GM18498 (cell line): ENCODE measurements at regions not wholly inside any gene's neighbourhood (a gene's known extent, or its start where the extent isn't known, plus 50 kb on each side); places are given as distances from the start of the nearest gene placed in this dataset.

ENCODE experiments used
- ATAC-seq: cut with Tn5 transposase; IDR thresholded peaks from one replicate; pipeline ENCODE4 v1.9.1; 2021; ENCODE audit warnings: mild to moderate bottlenecking, moderate library complexity; ENCODE audit not compliant: unreplicated experiment

DNA sequence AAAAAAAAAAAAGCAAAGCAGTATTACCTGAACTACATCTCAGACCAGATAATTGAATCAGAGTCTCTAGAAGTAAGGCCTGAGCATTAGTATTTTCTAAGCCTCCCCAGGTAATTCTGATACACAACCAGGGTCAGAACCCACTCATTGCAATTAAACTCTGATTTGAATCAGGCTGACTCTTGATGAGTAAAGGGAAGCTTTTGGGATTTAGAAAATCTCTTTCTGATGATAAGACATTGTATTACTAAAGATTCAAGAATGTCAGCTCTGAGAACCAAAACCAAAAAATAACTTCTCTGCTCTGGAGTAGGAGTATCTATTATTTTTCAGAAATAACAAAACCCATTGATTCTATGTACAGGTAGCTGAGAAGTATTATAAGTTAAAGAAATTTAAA lies 100.1 kb upstream of the COL21A1 start:
- ATAC-seq: no peak

DNA sequence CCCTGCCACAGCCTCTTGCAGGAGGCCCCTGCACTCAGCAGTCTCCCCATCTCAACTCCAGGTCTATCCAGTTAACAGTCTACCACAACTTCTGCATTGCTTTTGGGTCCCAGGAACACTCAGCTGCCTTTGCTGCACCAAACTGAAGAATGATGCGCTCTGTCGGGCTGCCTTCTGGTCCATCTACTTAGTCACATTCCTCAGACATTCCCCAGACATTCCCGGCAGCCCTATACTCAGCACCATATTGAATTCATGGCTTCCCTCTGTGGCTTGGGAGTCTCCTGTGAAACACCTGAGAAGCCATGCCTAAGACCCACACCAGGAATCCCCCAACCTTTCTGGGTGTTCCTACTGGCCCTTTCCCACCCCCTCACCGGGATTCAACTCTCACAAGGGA lies 99.6 kb upstream of the COL21A1 start:
- ATAC-seq: no peak

DNA sequence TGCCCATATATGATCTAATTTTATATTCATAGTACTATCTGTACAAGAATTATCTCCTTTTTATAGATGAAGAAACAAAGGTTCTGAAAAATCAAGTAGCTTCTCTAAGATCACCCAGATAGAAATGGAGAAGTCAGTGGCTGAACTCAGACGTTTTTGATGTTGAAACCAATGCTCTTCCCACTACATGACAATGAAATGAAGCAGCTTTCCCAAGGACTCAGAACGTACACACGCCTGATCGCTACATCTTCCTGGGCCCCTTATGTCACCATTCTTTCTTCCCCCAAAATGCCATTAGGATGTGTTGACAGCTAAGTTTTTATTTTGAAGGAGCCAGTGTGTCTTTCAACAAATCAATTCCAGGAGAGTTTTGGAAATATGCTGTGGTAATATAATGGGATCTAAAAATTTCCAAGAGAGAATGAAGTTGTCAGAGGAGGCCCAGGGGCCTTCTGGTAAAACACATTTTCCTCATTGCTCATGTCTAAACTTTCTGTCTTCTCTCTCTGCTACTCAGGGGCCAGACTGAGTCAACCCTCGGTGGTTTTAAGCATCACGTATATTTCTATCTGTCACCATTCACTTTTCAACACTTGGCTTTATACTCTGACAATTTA lies 98.1 kb upstream of the COL21A1 start:
- no peak for ATAC-seq

DNA sequence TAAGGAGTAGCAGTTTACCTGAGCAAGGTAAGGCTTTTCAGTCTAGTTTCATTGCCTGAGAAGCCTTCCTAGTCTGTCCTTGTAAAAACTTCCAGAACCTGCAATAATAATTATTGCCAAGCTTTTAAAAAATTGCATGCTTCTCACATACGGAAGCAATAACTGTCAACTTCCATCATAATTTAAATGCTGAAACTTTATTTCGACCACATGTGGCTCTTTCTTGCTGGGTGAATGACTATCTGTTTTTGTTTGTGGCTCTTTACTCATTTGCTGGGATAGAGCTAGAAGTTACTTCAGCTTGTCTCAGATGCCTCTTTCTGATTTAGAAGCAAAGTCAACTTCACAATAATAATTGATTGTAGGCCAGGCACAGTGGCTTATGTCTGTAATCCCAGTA lies 95.9 kb upstream of the COL21A1 start:
- no peak for ATAC-seq

DNA sequence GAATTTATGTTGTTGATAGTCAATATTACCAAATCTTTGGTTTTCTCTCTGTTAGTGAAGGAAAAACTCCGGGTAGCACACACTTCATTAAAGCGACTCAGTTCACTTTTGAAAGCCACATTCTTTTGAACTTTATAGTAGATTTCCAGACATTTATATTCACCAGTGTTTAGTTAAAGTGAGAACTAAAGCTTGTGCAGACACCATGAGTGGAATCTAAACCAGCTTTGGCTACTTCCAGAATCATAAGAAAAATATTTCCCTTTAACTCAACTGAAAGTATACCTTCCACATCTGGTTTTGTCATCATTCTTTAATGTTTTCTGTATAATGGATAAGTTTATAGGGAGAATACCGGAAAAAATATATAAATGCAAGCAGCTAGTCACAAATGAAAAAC lies 92.1 kb upstream of the COL21A1 start:
- ATAC-seq: no peak

DNA sequence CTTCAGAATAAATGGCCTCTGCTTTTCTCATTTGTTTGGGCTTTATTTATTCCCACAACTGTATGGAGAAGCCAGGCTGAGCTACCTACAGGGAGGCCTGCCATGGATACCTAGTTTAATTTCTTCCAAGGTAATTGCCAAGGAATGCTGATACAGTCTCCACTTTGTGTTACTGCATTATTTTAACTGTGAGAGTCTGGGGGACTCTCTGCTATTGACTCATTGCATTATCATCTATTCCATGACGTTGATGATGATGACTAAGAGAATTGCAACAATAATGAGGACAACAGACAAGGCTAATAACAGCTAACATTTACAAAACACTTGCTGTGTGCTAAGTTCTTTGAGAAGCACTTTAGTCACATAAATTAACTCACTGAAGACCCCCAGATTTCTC lies 88.3 kb upstream of the COL21A1 start:
- ATAC-seq: no peak

DNA sequence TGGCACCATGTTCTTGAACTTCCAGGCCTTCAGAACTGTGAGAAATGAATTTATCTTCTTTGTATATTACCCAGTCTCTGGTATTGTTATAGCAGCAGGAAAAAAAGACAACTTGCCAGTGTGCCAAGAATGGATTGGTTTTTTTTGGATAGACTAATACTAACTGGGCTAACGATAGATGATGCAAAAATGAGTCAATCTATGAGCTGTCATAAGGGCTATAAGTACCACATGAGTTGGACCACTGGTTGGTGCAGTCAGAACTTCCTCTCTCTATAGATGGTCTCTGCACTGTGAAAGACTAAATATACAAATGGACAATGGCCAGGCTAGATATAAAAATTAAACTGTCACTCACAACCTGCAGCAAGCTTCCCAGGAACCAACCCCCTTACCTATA lies 87.6 kb upstream of the COL21A1 start:
- no peak for ATAC-seq

DNA sequence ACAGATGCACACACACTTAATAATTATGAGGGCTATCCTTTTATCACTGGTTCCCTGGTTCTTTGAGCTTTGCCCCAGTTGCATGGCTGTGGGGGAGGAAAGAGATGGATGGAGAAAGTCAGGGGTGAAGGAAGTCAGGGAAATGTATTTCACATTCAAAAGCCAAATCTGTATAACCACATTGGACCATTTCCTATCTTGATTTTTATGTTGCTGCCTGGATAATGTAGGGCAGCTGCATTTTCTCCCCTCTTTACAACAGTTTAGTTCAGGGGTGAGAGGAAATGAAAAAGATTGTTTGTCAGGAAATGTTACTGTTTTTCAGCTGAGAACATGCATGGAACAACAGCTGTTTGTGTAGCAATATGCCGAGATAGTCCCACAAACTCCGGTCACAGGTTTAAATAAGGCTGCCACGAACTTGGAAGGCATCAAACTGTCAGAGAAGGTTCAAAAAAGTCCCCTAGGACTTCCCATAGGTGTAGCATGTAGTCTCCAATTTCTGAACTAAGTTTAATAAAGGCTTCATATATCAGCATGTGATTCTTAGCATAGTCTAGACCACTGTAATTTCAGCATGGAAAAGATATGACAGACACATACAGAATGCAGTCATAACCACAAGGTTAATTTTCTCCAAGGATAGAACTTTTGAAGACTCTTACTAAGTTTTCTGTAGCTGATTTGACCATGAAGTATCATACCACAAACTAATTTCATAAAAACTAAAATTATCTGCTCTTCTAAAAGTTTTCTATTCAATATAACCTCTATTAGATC lies 82.1 kb upstream of the COL21A1 start:
- no peak for ATAC-seq

DNA sequence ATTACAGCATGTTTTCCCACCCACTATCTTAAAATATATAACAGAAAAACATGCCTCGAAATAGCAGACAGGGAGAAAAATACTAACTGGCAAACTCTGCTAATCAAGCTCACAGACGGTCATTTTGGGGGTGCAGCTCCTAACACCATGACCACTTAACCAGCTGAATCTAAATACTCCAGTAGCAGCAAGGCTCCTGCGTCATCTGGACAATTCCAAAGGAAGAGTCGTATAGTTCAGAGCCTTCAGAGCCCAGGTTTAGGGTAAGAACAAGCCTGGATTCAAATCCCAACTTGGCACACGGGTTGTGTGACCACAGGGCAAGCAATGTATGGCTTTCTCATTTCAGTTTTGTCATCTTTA lies 81.3 kb upstream of the COL21A1 start:
- ATAC-seq: no peak

DNA sequence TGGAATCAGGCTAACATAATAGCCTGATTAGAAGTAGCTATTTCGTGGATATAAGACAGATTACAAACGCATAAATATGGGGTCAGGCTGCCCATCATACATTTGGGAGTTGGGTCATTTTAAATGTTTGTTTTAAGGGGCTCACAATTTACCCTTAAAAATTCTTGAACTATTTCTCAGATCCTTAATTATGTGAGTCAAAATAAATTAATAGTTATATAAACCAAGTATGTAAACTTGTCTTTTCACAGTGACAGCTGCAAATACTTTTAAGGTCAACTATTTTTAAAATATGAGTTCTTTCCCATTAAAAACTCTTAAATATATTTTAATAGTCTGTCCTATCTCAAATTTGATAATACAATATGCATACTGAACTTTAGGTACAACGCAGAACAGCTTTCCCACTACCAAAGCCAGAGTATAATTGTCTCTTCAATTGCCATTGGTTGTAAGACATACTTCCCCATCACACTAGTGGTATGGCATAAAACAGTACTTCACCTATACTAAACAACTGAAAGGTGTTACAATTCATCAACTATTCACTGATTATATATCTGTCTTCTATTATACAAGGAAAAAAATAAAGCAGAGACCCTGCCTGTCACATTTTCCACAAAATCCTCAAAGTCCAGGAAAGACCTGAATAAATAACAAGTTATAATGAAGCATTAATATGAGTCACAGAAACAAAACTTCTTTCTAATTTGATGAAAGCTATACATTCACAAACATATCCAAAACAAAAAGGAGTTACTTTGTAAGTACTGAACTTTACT lies 80.8 kb upstream of the COL21A1 start:
- ATAC-seq: no peak

DNA sequence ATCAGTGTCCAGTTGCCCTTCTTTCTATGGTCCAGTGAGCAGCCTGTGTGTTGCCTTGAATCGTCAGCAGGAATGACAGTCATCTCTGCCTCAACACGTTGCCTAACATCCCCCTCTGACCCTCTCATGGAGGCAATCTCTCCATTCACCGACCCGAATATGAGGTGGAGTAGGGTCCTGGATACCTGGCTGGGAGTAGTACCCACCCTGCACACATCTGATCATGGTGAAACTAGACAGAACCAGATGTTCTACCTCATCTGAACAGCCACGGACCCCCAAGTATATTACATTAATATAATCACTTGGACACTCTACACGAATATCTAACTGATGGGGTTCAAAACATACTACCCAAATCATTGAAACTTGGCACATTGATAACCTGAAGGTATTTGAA lies 77.0 kb upstream of the COL21A1 start:
- ATAC-seq: no peak

DNA sequence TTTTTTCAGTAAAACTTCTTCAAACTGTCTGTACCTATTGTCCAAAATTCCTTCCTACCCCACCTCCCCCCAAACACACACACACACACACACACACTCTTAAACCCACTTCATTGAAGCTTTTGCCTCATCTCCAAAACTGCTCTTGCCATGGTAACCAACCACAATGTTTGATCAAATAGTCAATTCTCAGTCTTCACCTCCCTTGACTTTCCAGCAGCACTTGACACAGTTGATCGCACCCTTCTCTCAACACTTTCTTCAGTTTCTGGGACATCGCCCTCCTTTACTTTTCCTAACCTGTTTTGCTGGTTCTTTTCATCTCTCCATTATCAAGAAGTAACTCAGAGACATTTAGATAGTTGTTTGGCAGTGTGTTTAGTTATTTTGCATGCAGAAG lies 71.5 kb upstream of the COL21A1 start:
- no peak for ATAC-seq

DNA sequence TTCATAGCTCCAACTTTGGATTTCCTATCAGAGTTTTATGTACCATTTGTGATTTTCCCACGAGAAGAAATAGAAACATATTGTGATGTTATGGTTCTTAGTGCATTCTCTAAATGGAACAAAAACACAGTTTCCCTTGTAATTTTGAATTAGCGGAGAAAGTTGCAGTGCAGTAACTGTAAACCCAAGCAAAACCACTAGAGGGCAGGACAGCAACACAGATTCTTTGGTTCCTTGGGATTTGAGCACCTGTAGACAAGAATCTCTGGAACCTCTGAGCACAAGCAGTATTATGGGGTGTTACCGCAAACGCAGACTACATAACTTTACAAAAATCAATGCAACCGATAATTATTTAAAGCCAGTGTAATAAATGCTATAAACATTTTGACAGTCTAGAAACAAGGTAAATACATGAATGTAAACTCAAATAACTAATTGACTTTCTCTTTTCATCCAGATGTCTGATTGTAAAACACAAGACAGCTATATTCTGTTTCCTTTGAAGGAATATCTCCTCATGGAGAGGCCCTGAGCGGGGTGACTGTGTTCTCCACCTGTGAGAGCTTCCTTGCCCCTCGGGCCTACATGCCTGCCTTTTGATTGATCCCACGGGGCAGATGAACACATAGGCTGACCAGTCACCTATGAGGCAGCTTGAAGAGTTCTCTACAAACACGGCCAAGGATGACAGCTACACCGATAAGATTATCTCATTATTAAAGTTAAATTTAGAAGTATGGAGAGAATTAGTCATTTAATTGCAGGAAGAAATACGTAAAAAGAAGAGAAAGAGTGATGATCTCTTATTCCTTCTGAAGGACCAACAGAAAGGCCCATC lies 67.5 kb upstream of the COL21A1 start:
- ATAC-seq: peak; percentile 53

DNA sequence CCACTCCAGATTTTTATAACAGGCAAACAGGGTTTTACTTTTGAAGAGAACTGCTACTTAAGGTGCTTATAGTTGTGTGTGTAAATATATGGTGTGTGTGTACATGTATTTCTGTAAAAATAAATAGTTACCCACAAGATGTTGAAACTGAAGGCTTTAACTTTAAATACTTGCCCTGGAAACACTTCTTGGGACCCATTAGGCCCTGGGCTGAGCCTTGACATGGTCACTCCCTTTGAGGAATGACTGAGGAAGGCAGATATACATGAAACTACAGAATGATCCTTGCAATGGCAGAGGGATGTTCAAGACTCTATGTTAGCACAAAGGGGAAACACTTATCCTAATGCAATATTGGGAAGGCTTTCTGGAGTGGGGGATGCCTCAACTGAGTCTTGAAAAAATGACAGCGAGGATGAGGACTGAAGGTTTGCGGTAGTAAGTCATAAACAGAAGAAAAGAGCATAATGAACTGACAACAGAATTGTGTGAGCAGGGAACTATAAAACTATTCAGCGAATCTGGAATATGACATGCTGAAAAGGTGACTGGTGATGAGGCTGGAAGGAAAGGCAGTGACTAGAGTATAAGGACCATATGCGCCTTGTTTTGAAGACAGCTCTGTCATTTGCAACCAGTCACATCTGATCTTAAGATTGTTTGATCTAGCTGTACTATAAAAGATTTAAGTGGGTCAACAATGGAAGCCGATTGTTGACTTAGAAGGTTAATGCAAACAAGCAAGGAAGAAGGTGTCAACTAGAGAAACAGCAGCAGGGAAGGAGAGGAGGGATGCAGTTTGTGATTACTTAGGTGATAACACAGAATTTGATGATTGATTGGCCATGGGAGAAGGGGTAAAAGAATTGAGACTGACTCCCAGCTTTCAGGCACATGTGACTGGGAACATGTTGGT lies 64.4 kb upstream of the COL21A1 start:
- ATAC-seq: no peak

DNA sequence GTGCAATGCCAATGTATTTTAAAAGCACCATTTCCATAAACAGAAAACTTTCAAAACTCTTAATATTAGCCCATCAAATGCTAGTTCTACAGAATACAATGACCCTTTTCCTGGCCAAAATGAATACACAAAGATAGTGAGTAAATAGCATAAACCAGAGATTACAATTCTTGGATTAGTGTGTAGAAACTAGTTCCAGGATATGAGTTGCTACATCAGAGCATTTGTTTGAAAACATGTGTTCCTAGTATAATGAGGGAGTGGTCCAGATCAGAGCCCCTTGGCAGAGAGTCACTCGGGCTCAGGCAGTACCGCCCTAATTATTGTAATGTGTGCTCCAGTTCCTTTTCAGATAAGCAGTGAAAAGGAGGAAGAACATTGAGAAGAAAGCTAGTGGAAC lies 63.7 kb upstream of the COL21A1 start:
- ATAC-seq: no peak

DNA sequence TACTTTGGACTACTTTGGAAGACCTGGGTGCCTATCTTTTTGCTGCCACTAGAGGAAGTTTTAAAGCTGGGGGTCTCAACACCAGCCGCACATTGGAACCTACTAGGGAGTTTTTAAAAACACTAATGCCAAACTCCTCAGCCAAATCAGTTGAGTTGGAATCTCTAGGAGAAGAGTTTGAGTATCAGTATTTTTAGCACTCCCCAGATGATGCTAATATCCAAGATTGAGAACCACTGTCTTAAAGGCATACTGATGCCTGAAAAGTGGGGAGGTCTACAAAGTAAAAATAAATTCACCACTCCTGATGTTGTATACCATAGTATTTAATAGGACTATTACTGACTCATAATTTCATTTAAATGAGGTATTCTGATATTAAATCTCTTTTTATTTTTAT lies 62.9 kb upstream of the COL21A1 start:
- ATAC-seq: no peak

DNA sequence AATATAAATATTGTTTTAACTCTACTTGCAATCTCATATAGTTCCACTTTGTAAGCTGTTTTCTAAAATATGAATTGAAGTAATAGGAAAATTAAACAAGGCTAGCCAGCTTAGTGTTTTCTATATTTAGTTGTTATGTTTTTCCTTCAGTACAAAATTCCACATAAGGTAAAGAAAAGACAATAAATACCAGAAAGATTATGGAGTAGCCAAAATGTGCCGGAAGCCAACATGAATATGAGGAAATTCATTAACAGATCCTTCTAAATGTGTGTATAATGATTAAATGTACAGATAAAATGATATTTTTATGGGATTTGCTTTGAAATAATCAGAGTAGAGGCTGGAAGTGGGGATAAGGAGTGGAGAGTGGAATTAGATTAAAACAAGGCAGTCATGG lies 52.5 kb upstream of the COL21A1 start:
- ATAC-seq: no peak

DNA sequence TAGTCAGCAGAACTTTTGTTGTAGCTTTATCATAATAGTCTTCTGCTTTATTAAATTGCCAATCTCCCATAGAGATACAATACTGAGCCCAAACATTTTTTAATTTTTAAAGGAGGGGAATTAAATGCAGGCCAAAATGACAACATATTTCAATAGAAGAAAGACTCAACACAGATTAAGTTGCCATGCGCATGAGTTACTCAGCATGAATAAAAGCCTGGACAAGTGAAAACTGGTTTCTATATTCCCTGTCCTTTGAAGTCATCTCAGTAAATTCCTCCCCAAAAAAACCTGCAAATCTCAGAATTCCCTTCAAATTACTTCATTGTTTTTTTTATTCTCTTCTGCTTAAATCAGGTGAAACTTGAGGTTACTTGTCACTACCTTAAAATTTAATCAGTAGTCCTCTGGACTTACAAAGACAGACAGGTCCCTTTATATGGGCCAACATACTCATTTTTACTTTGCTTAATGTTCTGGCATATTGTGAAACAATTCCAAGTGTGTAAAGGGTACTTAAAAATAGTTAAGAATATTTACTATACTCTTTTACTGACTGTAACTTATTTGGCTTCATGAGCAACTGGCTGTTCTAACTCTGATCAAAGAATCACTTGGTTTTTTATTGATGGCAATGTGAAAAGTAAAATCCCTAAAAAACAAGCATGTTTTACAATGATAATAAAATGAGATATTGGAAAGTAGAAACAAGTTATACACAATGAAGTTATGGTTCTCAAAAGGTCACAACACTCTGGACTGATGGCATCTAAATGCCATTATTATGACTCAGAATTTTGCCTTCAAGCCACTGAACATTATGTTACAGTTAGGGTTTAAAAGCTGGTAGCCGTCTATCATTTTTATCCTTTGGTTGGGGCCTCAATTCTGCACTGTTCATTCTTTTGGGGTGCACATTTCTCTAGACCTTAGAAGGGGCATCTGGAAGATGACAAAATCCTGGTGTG lies 49.9 kb upstream of the COL21A1 start:
- no peak for ATAC-seq
